ENCODE measurements at regions not wholly inside any gene's neighbourhood (a gene's known extent, or its start where the extent isn't known, plus 50 kb on each side); places are given as distances from the start of the nearest gene placed in this dataset.
A peak's percentile ranks its signal among the peaks of the same experiment; 100 is the strongest.

- no peaks in the 10 kb centered on the region for H3K36me3 ChIP-seq
- 74 to 90% (median 78%) methylated on average over 1 of the region's 1 CpG for WGBS, 5 donors
- H3K9me3 ChIP-seq, result no peaks in the 10 kb centered on the region
- DNase-seq, result no peak
- no peak overlapping the region for H3K27ac ChIP-seq
- TF ChIP-seq POLR2A (IDR thresholded peaks at IDR 0.05), result no peak
- TF ChIP-seq EP300 (IDR thresholded peaks at IDR 0.05), result no peak
- TF ChIP-seq CTCF (IDR thresholded peaks at IDR 0.05), result no peak
- TF ChIP-seq POLR2AphosphoS5 (IDR thresholded peaks at IDR 0.05), result no peak
- H3K4me3 ChIP-seq, result no peak overlapping the region
- intact Hi-C loops (cut with DNase I; ENCODE audit: low total_unique reads), result no loop called here
- no peaks in the 10 kb centered on the region for H3K4me1 ChIP-seq
- no peaks in the 10 kb centered on the region for H3K27me3 ChIP-seq
Measured at GRCh38 chr6:74993136-74993535, 212.7 kb downstream of the COL12A1 start.

- intact Hi-C loops (cut with DNase I; ENCODE audit: low total_unique reads), result no loop called here
- H3K36me3 ChIP-seq, result no peaks in the 10 kb centered on the region
- TF ChIP-seq POLR2AphosphoS5 (IDR thresholded peaks at IDR 0.05) (no peak), POLR2A (IDR thresholded peaks at IDR 0.05) (no peak), CTCF (IDR thresholded peaks at IDR 0.05) (no peak), EP300 (IDR thresholded peaks at IDR 0.05) (no peak)
Measured at GRCh38 chr6:74991573-74992332, 214.1 kb downstream of the COL12A1 start.

GRCh38 chr6:74979065-74979766 lies 226.6 kb downstream of the COL12A1 start:
- no peak for DNase-seq
- Histone ChIP-seq H3K4me3 (no peak overlapping the region), H3K27ac (no peak overlapping the region), H3K9me3 (no peaks in the 10 kb centered on the region), H3K36me3 (no peaks in the 10 kb centered on the region), H3K4me1 (no peaks in the 10 kb centered on the region), H3K27me3 (no peaks in the 10 kb centered on the region)
- 84 to 90% (median 86%) methylated on average over 7 of the region's 7 CpGs for WGBS, 5 donors
- intact Hi-C loops (cut with DNase I; ENCODE audit: low total_unique reads), result no loop called here
- TF ChIP-seq EP300 (IDR thresholded peaks at IDR 0.05), result no peak
- no peak for TF ChIP-seq POLR2AphosphoS5 (IDR thresholded peaks at IDR 0.05)
- TF ChIP-seq CTCF (IDR thresholded peaks at IDR 0.05), result no peak
- no peak for TF ChIP-seq POLR2A (IDR thresholded peaks at IDR 0.05)

More at GRCh38 chr6:74991573-74992332, 214.1 kb downstream of the COL12A1 start:
- DNase-seq, result peak in 1 of 2 donors; percentile 31
- Histone ChIP-seq H3K27ac (no peak overlapping the region), H3K4me3 (no peak overlapping the region), H3K4me1 (no peaks in the 10 kb centered on the region), H3K27me3 (no peaks in the 10 kb centered on the region), H3K9me3 (peaks cover 0 to 9% (median 5%) of the 10 kb centered on the region in 4 donors)
- WGBS, 5 donors, result 71 to 82% (median 79%) methylated on average over 3 of the region's 3 CpGs

- Histone ChIP-seq H3K4me3 (no peak overlapping the region), H3K27ac (no peak overlapping the region), H3K9me3 (no peaks in the 10 kb centered on the region), H3K36me3 (no peaks in the 10 kb centered on the region), H3K27me3 (no peaks in the 10 kb centered on the region), H3K4me1 (peaks cover 0 to 10% (median 0%) of the 10 kb centered on the region in 4 donors)
- TF ChIP-seq EP300 (IDR thresholded peaks at IDR 0.05), result no peak
- TF ChIP-seq CTCF (IDR thresholded peaks at IDR 0.05), result no peak
- TF ChIP-seq POLR2A (IDR thresholded peaks at IDR 0.05), result no peak
- WGBS, 5 donors, result 70 to 83% (median 79%) methylated on average over 2 of the region's 2 CpGs
- no peak for DNase-seq
- intact Hi-C loops (cut with DNase I; ENCODE audit: low total_unique reads), result no loop called here
Measured at GRCh38 chr6:74976701-74977100, 229.2 kb downstream of the COL12A1 start.

Measured in stomach (tissue), 8 donors.